GM12875 (cell line): ENCODE measurements at regions not wholly inside any gene's neighbourhood (a gene's known extent, or its start where the extent isn't known, plus 50 kb on each side); places are given as distances from the start of the nearest gene placed in this dataset.
"Not testable (repeated sequence)": the region's sequence is repeated elsewhere in the genome, so short reads cannot be mapped to it uniquely, and the experiment has no call there.

Experiments used
- H3K4me3 ChIP-seq: one replicate; pipeline ENCODE4 v1.5.1; 2011; ENCODE audit warnings: low read depth, low read length, control low read depth
- TF ChIP-seq, protein P1 (sequence below): IDR thresholded peaks from 2 replicates; pipeline ENCODE4 v1.5.1; 2011; ENCODE audit warnings: low read depth, mild to moderate bottlenecking, control low read depth, inconsistent platforms, low read length, moderate library complexity, borderline replicate concordance; ENCODE audit not compliant: insufficient read depth

DNA sequence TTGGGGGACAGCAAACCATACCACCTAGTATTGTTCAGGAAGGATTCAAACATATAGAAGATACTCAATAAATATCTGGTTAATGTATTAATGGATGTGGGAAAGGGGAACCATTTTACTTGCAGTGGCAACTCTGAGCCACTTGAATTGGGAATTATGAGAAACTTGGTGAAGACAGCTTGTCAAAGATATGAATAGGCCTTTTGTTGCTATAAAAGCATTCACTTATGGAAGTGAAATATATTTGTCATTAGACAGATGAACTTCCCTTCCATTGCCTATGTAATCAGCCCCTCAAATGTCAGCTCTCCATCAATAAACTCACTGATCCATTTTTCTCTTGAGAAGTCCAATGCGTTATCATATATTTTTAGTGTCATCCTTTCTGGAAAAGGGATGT, 56.1 kb downstream of the GPR85 start:
- TF ChIP-seq, protein P1, sequence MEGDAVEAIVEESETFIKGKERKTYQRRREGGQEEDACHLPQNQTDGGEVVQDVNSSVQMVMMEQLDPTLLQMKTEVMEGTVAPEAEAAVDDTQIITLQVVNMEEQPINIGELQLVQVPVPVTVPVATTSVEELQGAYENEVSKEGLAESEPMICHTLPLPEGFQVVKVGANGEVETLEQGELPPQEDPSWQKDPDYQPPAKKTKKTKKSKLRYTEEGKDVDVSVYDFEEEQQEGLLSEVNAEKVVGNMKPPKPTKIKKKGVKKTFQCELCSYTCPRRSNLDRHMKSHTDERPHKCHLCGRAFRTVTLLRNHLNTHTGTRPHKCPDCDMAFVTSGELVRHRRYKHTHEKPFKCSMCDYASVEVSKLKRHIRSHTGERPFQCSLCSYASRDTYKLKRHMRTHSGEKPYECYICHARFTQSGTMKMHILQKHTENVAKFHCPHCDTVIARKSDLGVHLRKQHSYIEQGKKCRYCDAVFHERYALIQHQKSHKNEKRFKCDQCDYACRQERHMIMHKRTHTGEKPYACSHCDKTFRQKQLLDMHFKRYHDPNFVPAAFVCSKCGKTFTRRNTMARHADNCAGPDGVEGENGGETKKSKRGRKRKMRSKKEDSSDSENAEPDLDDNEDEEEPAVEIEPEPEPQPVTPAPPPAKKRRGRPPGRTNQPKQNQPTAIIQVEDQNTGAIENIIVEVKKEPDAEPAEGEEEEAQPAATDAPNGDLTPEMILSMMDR: no peak
- H3K4me3 ChIP-seq: no peak overlapping the region

DNA sequence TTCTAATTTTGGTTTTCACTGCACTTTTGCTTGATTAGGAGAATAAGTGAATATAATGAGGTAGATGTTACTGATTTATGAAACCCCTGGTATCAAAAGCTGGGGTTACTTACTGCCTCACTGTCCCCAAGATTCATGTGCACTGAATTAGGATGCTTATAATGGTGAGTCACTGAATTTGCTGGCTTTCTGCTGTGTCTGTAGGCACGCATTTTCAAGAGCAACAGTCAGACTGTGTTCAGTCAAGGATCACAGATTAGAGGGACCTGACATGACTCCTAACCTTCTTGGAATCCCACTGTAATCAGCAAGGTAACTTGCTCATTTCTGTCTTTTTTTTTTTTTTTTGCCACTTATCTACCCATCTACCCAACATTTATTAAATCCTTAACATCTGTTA, 59.7 kb downstream of the GPR85 start:
- H3K4me3 ChIP-seq: no peak overlapping the region
- TF ChIP-seq, protein P1: no peak

DNA sequence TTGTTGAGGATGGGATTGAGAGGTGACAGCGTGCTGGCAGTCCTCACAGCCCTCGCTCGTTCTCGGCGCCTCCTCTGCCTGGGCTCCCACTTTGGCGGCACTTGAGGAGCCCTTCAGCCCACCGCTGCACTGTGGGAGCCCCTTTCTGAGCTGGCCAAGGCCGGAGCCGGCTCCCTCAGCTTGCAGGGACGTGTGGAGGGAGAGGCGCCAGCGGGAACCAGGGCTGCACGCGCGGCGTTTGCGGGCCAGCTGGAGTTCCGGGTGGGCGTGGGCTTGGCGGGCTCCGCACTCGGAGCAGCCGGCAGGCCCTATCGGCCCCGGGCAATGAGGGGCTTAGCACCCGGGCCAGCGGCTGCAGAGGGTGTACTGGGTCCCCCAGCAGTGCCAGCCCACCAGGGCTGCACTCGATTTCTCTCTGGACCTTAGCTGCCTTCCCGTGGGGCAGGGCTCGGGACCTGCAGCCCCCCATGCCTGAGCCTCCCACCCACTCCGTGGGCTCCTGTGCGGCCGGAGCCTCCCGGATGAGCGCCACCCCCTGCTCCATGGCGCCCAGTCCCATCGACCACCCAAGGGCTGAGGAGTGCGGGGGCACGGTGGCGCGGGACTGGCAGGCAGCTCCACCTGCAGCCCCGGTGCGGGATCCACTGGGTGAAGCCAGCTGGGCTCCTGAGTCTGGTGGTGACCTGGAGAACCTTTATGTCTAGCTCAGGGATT, 69.3 kb downstream of the GPR85 start:
- H3K4me3 ChIP-seq: not testable (repeated sequence)

DNA sequence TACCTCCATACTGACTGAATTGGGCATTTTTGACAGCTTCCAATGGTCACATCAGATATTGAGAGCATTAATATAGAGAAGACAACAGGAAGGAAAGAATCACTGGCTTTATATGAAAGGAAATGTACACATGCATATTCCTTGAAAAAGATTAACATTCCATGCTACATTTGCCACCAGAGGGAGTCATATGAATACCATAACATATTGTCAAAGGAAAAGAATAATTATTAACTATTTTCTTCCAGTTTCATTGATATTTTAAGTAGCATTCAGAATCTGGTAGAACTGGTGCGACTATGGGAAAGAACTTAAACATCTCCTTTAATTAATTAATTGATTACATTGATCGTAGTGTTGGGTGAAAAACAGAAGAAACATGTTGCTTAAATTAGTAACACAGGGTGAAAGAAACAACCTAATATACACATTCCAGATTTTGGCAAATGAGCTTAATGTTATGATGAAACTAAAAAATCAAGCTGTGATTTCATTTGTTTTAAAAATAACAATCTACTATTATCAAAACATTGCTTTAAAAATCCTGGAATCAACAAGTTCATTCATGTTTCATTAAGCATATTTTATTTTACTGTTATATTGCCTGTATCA, 71.5 kb downstream of the GPR85 start:
- TF ChIP-seq, protein P1: no peak
- no peak overlapping the region for H3K4me3 ChIP-seq

DNA sequence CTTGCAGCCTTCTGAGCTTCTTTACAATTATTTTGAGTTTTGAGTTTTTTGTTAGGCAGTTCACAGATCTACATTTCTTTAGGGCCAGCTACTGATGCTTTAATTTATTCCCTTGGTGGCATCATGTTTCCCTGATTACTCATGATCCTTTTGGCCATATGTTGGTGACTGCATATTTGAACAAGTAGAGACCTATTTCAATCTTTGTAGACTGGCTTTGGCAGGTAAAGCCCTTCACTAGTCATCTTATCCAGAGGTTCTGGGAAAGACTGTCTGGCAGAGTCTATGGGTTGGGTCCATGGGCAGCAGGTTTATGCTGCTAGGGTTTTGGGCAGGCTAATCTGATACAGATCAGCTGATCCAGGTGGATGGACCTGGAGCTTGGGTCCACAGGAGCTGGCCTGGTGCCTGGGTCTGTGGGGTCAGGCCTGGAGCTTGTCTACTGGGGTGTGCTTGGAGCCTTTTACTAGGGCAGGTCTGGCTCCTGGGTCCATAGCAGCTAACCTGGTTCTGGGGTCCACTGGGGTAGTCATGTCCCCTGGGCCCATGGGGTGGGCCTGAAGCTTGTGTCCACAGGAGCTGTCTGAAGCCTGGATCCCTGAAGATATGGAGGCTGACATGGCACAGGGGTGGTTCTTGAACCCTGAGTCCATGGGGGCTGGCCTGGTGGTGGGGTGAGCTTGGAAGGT, 72.7 kb downstream of the GPR85 start:
- H3K4me3 ChIP-seq: no peak overlapping the region
- TF ChIP-seq, protein P1: no peak

DNA sequence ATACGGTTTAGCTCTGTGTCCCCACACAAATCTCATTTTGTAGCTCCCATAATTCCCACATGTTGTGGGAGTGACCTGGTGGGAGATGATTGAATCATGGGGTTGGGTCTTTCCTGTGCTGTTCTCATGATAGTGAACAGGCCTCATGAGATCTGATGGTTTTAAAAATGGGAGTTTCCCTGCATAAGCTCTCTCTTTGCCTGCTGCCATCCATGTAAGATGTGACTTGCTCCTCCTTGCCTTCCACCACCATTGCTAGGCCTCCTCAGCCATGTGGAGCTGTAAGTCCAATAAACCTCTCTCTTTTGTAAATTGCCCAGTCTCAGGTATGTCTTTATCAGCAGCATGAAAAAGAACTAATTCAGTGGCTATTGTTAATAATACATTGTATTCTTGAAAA, 73.8 kb downstream of the GPR85 start:
- not testable (repeated sequence) for H3K4me3 ChIP-seq

DNA sequence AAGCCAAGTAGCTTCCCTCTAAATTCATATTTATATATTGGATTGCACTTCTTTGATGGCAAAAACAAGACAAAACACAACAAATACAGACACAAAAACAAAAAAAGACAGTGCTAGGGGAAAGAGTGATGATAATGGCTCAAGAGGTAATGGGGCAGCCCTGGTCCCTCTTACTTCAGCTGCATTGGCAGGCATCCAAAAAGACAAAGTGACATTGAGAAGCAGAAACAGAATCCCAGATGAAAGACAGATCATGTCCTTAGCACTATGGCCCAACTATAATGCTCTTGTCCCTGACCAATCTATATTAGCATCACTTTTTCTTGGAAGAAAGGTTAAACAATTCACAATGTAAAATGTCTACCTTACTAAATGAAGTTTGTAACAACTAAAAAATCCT, 76.2 kb downstream of the GPR85 start:
- TF ChIP-seq, protein P1: no peak

DNA sequence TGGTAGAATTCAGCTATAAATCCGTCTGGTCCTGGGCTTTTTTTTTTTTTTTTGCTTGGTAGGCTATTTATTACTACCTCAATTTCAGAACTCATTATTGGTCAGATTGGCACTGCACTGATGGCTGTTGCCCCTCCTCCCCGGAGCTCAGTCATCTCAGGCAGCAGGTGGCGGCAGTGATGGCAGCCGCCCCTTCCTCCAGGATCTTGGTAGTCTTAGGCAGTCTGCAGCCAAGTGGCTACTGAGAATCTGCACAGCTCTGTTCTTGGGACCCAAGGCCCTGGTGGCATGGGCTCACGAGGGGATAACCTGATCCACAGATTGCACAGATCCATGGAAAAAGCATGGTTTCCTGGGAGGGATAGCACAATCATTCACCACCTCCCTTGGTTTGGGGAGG, 77.9 kb downstream of the GPR85 start:
- H3K4me3 ChIP-seq: no peak overlapping the region
- TF ChIP-seq, protein P1: no peak

More for the DNA sequence above, 76.2 kb downstream of the GPR85 start:
- H3K4me3 ChIP-seq: no peak overlapping the region
